ENCODE measurements at regions not wholly inside any gene's neighbourhood (a gene's known extent, or its start where the extent isn't known, plus 50 kb on each side); places are given as distances from the start of the nearest gene placed in this dataset.

GRCh38 chr15:95829062-95829461 lies 501.4 kb upstream of the NR2F2 start:
- no peaks in the 10 kb centered on the region for H3K27me3 ChIP-seq (ENCODE audit: control insufficient read depth, insufficient read depth, low read length)
- TF ChIP-seq CTCF (IDR thresholded peaks at IDR 0.05; ENCODE audit: insufficient read depth, low read length, severe bottlenecking) = no peak
- no peaks in the 10 kb centered on the region for H3K36me3 ChIP-seq (ENCODE audit: control insufficient read depth, insufficient read depth, low read length)
- DNase-seq (ENCODE audit: low read depth) = no peak
- FAIRE-seq = no peak
- H3K4me3 ChIP-seq (ENCODE audit: low read depth, low read length) = no peak overlapping the region

- no peaks in the 10 kb centered on the region for H3K36me3 ChIP-seq (ENCODE audit: control insufficient read depth, insufficient read depth, low read length)
- no peaks in the 10 kb centered on the region for H3K27me3 ChIP-seq (ENCODE audit: control insufficient read depth, insufficient read depth, low read length)
- no peak for DNase-seq (ENCODE audit: low read depth)
- FAIRE-seq = no peak
- no peak overlapping the region for H3K4me3 ChIP-seq (ENCODE audit: low read depth, low read length)
- TF ChIP-seq CTCF (IDR thresholded peaks at IDR 0.05; ENCODE audit: insufficient read depth, low read length, severe bottlenecking) = no peak
Observed at GRCh38 chr15:95830281-95830680, 500.2 kb upstream of the NR2F2 start.

- no peak for FAIRE-seq
- no peak for TF ChIP-seq CTCF (IDR thresholded peaks at IDR 0.05; ENCODE audit: insufficient read depth, low read length, severe bottlenecking)
- no peak for DNase-seq (ENCODE audit: low read depth)
- no peaks in the 10 kb centered on the region for H3K27me3 ChIP-seq (ENCODE audit: control insufficient read depth, insufficient read depth, low read length)
- no peaks in the 10 kb centered on the region for H3K36me3 ChIP-seq (ENCODE audit: control insufficient read depth, insufficient read depth, low read length)
- no peak overlapping the region for H3K4me3 ChIP-seq (ENCODE audit: low read depth, low read length)
Observed at GRCh38 chr15:95832668-95833067, 497.8 kb upstream of the NR2F2 start.

GRCh38 chr15:95834028-95834804 lies 496.3 kb upstream of the NR2F2 start:
- no peak for FAIRE-seq

GRCh38 chr15:95836536-95836935 lies 494.0 kb upstream of the NR2F2 start:
- Histone ChIP-seq H3K27me3 (ENCODE audit: control insufficient read depth, insufficient read depth, low read length) (no peaks in the 10 kb centered on the region), H3K36me3 (ENCODE audit: control insufficient read depth, insufficient read depth, low read length) (no peaks in the 10 kb centered on the region), H3K4me3 (ENCODE audit: low read depth, low read length) (no peak overlapping the region)
- TF ChIP-seq CTCF (IDR thresholded peaks at IDR 0.05; ENCODE audit: insufficient read depth, low read length, severe bottlenecking) = no peak
- no peak for DNase-seq (ENCODE audit: low read depth)
- FAIRE-seq = no peak

More at GRCh38 chr15:95834028-95834804, 496.3 kb upstream of the NR2F2 start:
- no peaks in the 10 kb centered on the region for H3K36me3 ChIP-seq (ENCODE audit: control insufficient read depth, insufficient read depth, low read length)
- no peak for TF ChIP-seq CTCF (IDR thresholded peaks at IDR 0.05; ENCODE audit: insufficient read depth, low read length, severe bottlenecking)
- H3K27me3 ChIP-seq (ENCODE audit: control insufficient read depth, insufficient read depth, low read length) = no peaks in the 10 kb centered on the region
- H3K4me3 ChIP-seq (ENCODE audit: low read depth, low read length) = no peak overlapping the region
- DNase-seq (ENCODE audit: low read depth) = no peak
